ENCODE measurements at regions not wholly inside any gene's neighbourhood (a gene's known extent, or its start where the extent isn't known, plus 50 kb on each side); places are given as distances from the start of the nearest gene placed in this dataset.

- Mint-ChIP-seq H3K36me3 (ENCODE audit: low read depth) (peaks cover 1% of the 10 kb centered on the region), H3K4me1 (peaks cover 6% of the 10 kb centered on the region), H3K9me3 (peaks cover 10% of the 10 kb centered on the region), H3K27ac (no peak overlapping the region), H3K4me3 (no peak overlapping the region), H3K27me3 (no peaks in the 10 kb centered on the region)
- DNase-seq, result no peak
- intact Hi-C loops (cut with micrococcal nuclease), result loop anchor here (5.0 kb wide), 1 partner anchor 62 kb away; no protein-coding TSS in a partner anchor
These were observed 586.9 kb upstream of the ARID1B start for GRCh38 chr6:156190270-156190669.

DNA sequence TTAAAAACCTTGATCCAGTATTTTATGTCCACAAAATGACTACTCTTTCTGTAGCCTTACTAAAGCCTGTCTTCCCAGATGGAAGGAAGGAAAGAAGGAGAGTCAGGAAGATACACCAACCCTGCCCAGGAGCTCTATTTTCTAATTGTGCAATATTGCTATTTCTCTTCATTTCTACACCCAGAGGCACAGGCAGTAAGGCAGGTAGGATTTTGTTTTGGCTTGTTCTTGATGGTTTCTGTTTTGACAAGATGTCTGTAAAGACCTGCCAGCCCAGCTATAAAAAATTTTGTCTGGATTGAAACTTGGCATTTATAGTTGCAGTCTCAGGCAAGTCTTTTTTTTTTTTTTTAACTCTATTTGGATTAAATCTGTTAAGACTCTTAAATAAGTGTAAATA is 587.5 kb upstream of the ARID1B start:
- Mint-ChIP-seq H3K4me1 (peaks cover 6% of the 10 kb centered on the region), H3K27me3 (no peaks in the 10 kb centered on the region), H3K27ac (no peak overlapping the region), H3K4me3 (no peak overlapping the region), H3K36me3 (ENCODE audit: low read depth) (peaks cover 1% of the 10 kb centered on the region), H3K9me3 (peaks cover 10% of the 10 kb centered on the region)
- intact Hi-C loops (cut with micrococcal nuclease), result loop anchor here (5.0 kb wide), 1 partner anchor 63 kb away; no protein-coding TSS in a partner anchor
- DNase-seq, result no peak

DNA sequence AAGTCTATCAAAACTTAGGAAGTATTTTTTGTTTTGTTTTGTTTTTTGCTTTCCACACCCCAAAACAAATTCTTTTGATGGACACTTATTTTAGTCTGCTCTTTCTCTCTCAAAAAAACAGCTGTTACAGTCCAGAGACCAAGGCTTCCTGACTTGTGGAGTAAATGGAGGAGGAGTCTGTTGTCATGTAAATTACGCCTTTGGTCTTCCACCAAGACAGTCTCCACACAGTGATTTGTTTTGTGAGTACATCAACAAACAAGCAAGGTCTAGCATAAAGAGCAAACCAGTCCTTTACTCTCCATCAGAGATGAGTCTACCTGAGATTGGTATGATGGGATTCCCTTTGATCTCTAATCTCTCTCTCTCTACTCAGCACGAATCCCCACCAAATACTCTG is 588.0 kb upstream of the ARID1B start:
- Mint-ChIP-seq H3K27me3 (no peaks in the 10 kb centered on the region), H3K4me1 (peaks cover 6% of the 10 kb centered on the region), H3K9me3 (peaks cover 7% of the 10 kb centered on the region), H3K4me3 (no peak overlapping the region), H3K36me3 (ENCODE audit: low read depth) (peaks cover 1% of the 10 kb centered on the region), H3K27ac (no peak overlapping the region)
- no peak for DNase-seq
- intact Hi-C loops (cut with micrococcal nuclease), result no loop called here

DNA sequence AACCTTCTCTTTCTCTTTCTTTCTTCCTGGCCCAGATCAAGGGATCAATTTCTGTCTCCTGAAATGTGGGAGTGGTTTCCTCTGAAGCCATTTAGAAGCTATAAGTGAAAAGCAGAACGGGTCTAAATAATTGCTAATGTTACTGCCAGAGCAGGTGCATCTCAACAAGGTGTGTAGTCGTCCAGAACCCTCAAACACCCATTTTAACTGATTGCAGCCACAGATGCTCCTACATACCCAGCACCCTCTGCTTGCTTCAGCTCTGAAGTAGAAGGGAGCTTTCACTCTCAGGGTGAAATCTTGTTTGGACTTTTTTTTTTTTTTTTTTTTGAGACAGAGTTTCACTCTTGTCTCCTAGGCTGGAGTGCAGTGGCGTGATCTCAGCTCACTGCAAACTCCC is 592.1 kb upstream of the ARID1B start:
- Mint-ChIP-seq H3K27ac (no peak overlapping the region), H3K9me3 (peaks cover 6% of the 10 kb centered on the region), H3K4me3 (no peak overlapping the region), H3K36me3 (ENCODE audit: low read depth) (no peaks in the 10 kb centered on the region), H3K4me1 (peaks cover 5% of the 10 kb centered on the region), H3K27me3 (no peaks in the 10 kb centered on the region)
- intact Hi-C loops (cut with micrococcal nuclease), result no loop called here
- no peak for DNase-seq

DNA sequence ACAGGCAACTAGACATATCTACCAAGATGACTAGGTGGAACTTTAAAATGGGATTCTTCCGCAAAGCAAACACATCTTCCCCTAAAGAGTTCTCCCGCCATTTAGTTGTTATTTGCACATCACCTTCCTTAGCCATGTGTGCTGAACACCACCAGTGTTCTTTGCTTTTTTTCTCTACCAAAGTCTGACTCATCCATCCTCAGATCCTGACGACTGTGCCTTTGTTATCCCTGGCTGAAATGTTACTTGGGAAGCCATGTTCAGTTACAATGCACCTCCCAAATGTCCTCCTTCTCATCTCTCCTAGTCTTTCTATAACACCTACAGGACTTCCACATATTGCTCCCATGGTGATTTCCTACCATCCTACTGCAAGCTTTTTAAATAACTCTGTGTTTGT is 593.5 kb upstream of the ARID1B start:
- peaks cover 6% of the 10 kb centered on the region for H3K9me3 Mint-ChIP-seq
- no peak overlapping the region for H3K4me3 Mint-ChIP-seq
- intact Hi-C loops (cut with micrococcal nuclease), result no loop called here
- H3K27ac Mint-ChIP-seq, result no peak overlapping the region
- H3K36me3 Mint-ChIP-seq (ENCODE audit: low read depth), result no peaks in the 10 kb centered on the region
- no peaks in the 10 kb centered on the region for H3K27me3 Mint-ChIP-seq
- DNase-seq, result no peak
- peaks cover 5% of the 10 kb centered on the region for H3K4me1 Mint-ChIP-seq

DNA sequence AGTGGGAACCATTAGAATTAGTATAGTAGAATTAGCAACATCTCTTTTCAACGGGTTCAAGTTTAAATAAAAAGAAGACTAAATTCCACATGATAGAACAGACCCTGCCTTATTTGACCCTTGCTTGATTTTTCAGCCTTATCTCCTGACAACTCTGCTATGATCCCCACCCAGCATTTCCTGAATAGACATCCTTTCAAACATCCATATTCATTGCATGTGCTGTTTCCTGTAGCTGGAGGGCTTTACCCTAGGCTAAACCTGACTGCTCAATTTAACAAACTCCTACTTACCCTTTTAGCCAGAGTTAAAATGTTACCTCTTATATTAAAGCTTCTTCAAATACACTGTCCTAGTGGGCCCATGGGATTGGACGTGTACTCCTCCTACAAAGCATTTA is 594.8 kb upstream of the ARID1B start:
- Mint-ChIP-seq H3K9me3 (peaks cover 13% of the 10 kb centered on the region), H3K4me3 (no peak overlapping the region), H3K36me3 (ENCODE audit: low read depth) (no peaks in the 10 kb centered on the region), H3K27me3 (no peaks in the 10 kb centered on the region), H3K4me1 (peaks cover 5% of the 10 kb centered on the region), H3K27ac (no peak overlapping the region)
- DNase-seq, result no peak
- intact Hi-C loops (cut with micrococcal nuclease), result no loop called here

DNA sequence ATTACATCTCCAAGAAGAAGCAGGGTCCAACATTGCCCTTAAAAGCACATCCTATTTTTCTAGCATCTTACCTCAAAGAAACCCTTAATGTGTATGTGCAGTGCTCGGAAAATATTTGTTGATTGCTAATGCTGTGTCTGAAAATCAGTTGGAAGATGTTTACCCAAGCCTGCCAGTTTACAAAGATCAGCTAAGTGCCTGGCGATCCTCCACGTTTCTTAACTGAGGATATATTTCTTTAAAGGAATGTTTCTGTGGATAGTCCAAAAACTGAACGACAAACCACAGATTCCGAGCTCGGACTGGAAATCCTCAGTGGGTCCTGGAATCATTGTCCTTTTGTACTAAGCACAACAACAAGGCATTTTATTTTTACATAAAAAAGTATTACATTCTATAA is 595.7 kb upstream of the ARID1B start:
- H3K27me3 Mint-ChIP-seq, result no peaks in the 10 kb centered on the region
- peaks cover 5% of the 10 kb centered on the region for H3K4me1 Mint-ChIP-seq
- no peak for DNase-seq
- H3K36me3 Mint-ChIP-seq (ENCODE audit: low read depth), result no peaks in the 10 kb centered on the region
- H3K27ac Mint-ChIP-seq, result no peak overlapping the region
- no peak overlapping the region for H3K4me3 Mint-ChIP-seq
- intact Hi-C loops (cut with micrococcal nuclease), result no loop called here
- peaks cover 14% of the 10 kb centered on the region for H3K9me3 Mint-ChIP-seq

DNA sequence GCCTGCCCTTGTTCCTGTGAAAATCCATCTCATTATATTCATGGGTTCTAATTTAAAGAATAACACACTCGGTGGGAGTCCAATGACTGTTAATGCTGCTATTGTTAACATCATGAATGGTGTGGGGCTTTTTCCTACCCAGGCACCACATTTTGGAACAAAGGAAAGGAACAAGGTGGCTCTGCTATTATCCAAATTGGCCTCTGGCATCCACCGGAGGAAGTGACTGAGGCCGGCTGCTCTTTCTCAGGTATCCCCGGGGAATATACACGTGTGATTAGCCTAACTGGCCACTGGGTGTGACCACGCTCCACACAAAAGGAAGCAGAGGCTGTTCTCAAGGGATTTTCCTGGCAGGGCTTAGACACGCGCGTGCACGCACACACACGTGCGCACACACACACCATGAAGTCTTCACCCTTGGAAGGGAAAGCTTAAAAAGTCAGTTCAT is 601.2 kb upstream of the ARID1B start:
- no peak overlapping the region for H3K27ac Mint-ChIP-seq
- H3K4me3 Mint-ChIP-seq, result no peak overlapping the region
- H3K27me3 Mint-ChIP-seq, result no peaks in the 10 kb centered on the region
- H3K36me3 Mint-ChIP-seq (ENCODE audit: low read depth), result no peaks in the 10 kb centered on the region
- peaks cover 10% of the 10 kb centered on the region for H3K4me1 Mint-ChIP-seq
- H3K9me3 Mint-ChIP-seq, result peaks cover 19% of the 10 kb centered on the region
- DNase-seq, result peak; percentile 46
- intact Hi-C loops (cut with micrococcal nuclease), result no loop called here

GRCh38 chr6:156175433-156175832 is 601.7 kb upstream of the ARID1B start:
- intact Hi-C loops (cut with micrococcal nuclease), result no loop called here
- Mint-ChIP-seq H3K27ac (no peak overlapping the region), H3K36me3 (ENCODE audit: low read depth) (no peaks in the 10 kb centered on the region), H3K4me3 (no peak overlapping the region), H3K27me3 (no peaks in the 10 kb centered on the region), H3K9me3 (peaks cover 19% of the 10 kb centered on the region), H3K4me1 (peaks cover 10% of the 10 kb centered on the region)
- peak; percentile 19 for DNase-seq

DNA sequence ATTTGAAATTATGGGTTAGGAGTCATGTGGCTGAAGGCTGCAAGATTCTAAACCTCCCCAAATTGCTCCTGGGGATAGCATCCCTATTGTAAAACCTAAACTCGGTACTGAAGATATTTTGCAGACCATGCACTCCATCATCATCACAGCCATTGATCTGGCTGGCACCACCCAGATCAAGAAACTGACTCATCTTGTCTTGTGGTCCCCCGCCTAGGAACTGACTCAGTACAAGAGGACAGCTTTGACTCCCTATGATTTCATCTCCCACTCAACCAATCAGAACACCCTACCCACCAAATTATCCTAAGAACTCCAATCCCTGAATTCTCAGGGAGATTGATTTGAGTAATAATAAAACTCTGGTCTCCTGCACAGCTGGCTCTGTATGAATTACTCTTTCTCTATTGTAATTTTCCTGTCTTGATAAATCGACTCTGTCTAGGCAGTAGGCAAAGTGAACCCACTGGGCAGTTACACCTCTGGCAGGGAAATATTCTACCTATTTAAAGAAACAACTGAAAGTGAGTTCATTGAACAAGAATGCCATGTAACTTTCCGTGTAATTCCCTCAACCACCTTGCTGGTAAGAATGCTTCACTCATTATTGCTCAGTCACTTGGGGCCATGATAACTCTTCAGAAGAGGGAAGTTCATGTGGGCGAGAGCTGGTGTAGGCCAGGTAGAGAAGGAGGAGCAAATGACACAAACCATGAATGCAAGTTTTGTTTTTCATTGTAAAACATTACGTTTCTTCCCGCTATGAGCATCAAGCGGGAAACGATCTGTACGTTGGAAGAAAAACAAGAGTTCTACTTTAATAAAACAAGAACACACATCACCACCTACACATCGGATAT is 602.9 kb upstream of the ARID1B start:
- H3K4me3 Mint-ChIP-seq, result no peak overlapping the region
- H3K36me3 Mint-ChIP-seq (ENCODE audit: low read depth), result no peaks in the 10 kb centered on the region
- DNase-seq, result no peak
- peaks cover 10% of the 10 kb centered on the region for H3K4me1 Mint-ChIP-seq
- H3K27me3 Mint-ChIP-seq, result no peaks in the 10 kb centered on the region
- H3K9me3 Mint-ChIP-seq, result peaks cover 19% of the 10 kb centered on the region
- H3K27ac Mint-ChIP-seq, result no peak overlapping the region
- intact Hi-C loops (cut with micrococcal nuclease), result loop anchor here (1.0 kb wide), 1 partner anchor 76 kb away; no protein-coding TSS in a partner anchor

DNA sequence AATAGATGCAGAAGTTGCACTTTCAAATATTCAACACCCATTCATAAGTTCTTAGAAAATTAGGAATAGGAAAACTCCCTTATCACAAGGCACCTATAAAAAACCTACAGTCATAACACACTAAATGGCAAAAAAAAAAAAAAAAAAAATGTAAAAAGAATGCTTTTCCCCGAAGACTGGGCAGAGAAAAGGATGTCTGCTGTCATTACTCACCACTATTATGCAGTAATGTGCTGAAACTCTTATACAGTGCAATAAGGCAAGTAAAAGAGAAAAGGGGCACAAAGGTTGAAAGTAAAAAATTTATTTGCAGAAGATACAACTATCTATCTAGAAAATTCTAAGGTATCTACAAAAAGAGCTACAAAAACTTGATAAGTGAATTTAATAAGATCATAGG is 607.8 kb upstream of the ARID1B start:
- Mint-ChIP-seq H3K27ac (no peak overlapping the region), H3K4me3 (no peak overlapping the region), H3K27me3 (no peaks in the 10 kb centered on the region), H3K9me3 (peaks cover 11% of the 10 kb centered on the region), H3K36me3 (ENCODE audit: low read depth) (no peaks in the 10 kb centered on the region), H3K4me1 (peaks cover 15% of the 10 kb centered on the region)
- DNase-seq, result no peak
- intact Hi-C loops (cut with micrococcal nuclease), result no loop called here

- H3K36me3 Mint-ChIP-seq (ENCODE audit: low read depth), result no peaks in the 10 kb centered on the region
These were observed 609.5 kb upstream of the ARID1B start for GRCh38 chr6:156167625-156168071.

GRCh38 chr6:156167016-156167624 is 610.1 kb upstream of the ARID1B start:
- Mint-ChIP-seq H3K27me3 (no peaks in the 10 kb centered on the region), H3K4me3 (peak overlapping the region; percentile 33), H3K4me1 (peaks cover 8% of the 10 kb centered on the region), H3K36me3 (ENCODE audit: low read depth) (no peaks in the 10 kb centered on the region), H3K9me3 (peaks cover under 1% of the 10 kb centered on the region), H3K27ac (peak overlapping the region; percentile 27)
- DNase-seq, result no peak
- intact Hi-C loops (cut with micrococcal nuclease), result no loop called here

More at GRCh38 chr6:156167625-156168071, 609.5 kb upstream of the ARID1B start:
- Mint-ChIP-seq H3K4me1 (peaks cover 8% of the 10 kb centered on the region), H3K9me3 (peaks cover 5% of the 10 kb centered on the region), H3K27ac (no peak overlapping the region), H3K4me3 (peak overlapping the region; percentile 33), H3K27me3 (no peaks in the 10 kb centered on the region)
- intact Hi-C loops (cut with micrococcal nuclease), result no loop called here
- DNase-seq, result no peak

- Mint-ChIP-seq H3K4me3 (no peak overlapping the region), H3K36me3 (ENCODE audit: low read depth) (no peaks in the 10 kb centered on the region), H3K4me1 (peaks cover 8% of the 10 kb centered on the region), H3K9me3 (no peaks in the 10 kb centered on the region), H3K27ac (no peak overlapping the region), H3K27me3 (no peaks in the 10 kb centered on the region)
- intact Hi-C loops (cut with micrococcal nuclease), result no loop called here
- no peak for DNase-seq
These were observed 611.1 kb upstream of the ARID1B start for GRCh38 chr6:156166093-156166492.
